D721Med (cell line): ENCODE measurements at regions not wholly inside any gene's neighbourhood (a gene's known extent, or its start where the extent isn't known, plus 50 kb on each side); places are given as distances from the start of the nearest gene placed in this dataset.
"Not testable (repeated sequence)": the region's sequence is repeated elsewhere in the genome, so short reads cannot be mapped to it uniquely, and the experiment has no call there.

Experiments used
- DNase-seq: peaks from one replicate; pipeline ENCODE4 v3.0.0; 2011; ENCODE audit warnings: low spot score; ENCODE audit not compliant: insufficient read length
- FAIRE-seq: peaks from 2 replicates; lab custom pipeline; 2011; peaks lifted over from hg19 to GRCh38; lab: Jason Lieb, UNC
- TF ChIP-seq, protein P1 (sequence below): IDR thresholded peaks from 2 replicates; pipeline ENCODE4 v1.5.1; 2012; ENCODE audit warnings: mild to moderate bottlenecking, control low read depth; ENCODE audit not compliant: insufficient read depth; ENCODE audit errors: missing control alignments

DNA sequence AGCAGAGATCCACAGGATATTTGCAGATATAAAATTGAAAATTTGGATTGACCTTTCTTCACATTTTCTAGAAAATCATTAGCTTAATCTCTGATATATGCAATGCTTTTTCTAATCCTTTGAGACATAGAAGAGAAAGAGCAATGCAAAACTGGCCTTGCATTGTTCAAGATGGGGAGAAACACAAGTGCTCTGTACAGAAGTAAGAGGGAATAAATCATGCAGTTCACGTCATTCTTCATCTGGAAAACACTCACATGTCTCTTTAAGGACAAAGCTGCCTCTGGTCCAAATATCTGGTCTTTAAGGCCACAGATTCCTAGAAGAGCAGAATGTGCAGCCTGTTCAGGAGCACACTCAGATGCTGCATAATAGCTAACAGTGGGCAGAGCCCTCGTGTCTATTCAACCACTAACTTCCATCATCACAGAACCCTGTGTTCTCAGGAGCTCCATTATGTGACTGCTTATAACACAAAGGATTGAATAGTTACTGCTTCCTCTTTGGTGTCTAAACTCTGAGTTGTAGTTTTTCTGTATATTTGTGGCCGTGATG, 277.5 kb downstream of the PLK2 start:
- TF ChIP-seq, protein P1, sequence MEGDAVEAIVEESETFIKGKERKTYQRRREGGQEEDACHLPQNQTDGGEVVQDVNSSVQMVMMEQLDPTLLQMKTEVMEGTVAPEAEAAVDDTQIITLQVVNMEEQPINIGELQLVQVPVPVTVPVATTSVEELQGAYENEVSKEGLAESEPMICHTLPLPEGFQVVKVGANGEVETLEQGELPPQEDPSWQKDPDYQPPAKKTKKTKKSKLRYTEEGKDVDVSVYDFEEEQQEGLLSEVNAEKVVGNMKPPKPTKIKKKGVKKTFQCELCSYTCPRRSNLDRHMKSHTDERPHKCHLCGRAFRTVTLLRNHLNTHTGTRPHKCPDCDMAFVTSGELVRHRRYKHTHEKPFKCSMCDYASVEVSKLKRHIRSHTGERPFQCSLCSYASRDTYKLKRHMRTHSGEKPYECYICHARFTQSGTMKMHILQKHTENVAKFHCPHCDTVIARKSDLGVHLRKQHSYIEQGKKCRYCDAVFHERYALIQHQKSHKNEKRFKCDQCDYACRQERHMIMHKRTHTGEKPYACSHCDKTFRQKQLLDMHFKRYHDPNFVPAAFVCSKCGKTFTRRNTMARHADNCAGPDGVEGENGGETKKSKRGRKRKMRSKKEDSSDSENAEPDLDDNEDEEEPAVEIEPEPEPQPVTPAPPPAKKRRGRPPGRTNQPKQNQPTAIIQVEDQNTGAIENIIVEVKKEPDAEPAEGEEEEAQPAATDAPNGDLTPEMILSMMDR = no peak
- FAIRE-seq = no peak
- DNase-seq = no peak

DNA sequence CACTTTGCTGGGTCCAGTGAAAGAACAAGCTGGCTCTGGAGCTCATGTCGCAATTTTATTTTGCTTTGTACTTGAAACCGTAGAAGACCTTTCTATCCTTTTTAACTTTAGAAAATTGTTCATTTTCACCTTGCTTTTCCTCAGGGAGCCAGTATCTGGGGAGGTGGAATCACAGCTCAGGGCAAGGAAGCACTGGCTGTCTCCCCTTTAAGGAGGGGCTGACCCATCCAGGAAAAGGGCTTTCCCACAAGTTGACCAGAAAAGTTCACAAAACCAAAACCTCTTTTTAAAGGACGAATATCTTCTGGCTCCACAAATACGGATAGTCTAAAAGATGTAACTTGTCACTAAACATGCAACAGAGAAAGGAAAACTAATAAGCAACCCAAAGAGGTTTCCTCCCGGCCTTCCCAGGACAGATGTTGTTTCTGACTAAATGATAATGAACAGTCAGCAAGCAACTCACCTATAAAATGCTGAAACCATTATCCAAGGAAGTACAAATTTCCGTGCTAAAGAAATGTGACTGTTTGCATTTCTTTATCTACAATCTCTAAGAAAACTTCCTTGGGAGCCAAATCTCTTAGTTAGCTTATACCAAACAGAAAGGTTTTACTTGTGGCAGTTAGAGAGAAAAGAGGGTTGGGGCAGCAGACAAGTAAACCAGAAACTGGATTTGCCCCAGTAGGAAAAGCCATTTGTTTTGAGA, 278.2 kb downstream of the PLK2 start:
- DNase-seq = no peak
- TF ChIP-seq, protein P1 = no peak
- no peak for FAIRE-seq

DNA sequence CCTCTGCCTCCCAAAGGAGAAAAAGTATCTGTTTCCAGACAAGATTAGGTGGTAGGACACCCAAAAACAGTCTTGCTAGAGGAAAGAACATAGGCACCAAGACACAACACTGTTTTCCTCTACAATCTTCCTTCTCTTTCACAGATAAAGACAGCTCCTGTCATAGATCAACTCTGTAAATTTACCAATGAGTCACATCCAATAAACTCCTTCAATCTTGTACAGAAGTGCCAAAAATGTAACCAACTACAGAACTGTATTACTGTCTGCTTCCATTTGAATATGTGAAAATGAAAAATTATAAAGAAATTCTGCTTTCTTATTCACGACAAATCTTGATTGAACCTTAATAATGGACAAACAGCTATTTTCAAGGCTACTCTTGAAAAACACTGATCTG, 286.9 kb downstream of the PLK2 start:
- DNase-seq (no peak), FAIRE-seq (no peak)
- TF ChIP-seq, protein P1 = no peak

DNA sequence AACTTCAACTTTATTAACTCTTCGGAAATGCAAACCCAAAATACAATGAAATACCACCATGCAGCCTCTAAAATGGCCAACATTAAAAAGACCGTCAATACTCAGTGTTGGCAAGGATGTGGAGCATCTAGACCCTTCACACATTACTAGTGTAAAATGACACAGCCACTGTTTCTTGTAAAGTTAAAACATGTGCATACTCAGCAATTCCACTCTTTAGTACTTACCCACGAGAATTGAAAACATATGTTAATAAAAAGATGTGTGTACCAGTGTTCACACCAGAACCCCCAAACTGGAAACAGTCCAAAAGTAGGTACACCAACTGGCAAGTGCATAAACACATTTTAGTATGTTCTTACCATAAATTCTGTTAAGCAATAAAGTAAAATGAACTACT, 294.7 kb downstream of the PLK2 start:
- TF ChIP-seq, protein P1 = no peak
- DNase-seq = no peak
- no peak for FAIRE-seq

DNA sequence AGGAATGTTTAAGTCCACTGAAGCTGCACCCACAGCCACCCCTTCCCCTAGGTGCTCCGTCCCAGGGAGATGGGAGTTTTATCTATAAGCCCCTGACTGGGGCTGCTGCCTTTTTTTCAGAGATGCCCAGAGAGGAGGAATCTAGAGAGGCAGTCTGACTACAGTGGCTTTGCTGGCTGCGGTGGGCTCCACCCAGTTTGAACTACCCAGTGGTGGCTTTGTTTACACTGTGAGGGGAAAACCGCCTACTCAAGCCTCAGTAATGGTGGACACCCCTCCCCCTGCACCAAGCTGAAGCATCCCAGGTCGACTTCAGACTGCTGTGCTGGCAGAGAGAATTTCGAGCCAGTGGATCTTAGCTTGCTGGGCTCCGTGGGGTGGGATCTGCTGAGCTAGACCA, 298.0 kb downstream of the PLK2 start:
- not testable (repeated sequence) for DNase-seq, FAIRE-seq

DNA sequence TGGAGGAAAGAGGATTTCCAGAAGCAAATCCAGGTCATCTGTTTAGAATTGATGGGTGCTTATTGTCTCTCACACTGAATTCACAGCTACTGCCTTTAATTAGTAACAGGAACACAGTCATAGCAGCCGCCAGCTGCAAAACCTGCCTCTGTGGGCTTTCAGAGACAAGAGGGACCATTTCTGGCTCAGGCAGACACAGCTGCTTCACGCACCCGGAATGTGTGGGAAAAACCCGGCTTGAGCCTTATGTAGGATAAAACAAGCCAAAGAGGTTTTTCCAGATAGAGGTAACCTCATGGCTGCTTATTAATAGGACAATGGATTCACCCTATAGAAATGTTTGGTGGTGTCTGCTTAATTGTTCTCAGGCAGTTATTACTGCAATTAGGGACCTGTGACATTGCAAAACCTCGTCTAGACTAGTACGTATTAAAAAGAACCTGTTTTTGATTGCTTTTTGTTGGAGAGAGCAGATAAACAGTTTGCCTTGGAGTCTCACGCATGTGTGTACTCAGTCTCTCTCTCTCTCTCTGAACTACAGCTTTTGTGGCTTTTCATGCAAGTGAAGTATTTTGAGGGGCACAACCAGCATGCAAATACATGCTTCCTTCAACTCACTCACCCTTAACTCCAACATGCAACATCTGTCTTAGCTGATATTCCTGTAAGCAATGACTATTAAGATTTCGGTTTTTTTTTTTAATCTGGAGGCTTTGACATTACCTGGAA, 302.7 kb downstream of the PLK2 start:
- TF ChIP-seq, protein P1 = no peak
- peak; percentile 18 for DNase-seq
- peak; percentile 93 for FAIRE-seq

DNA sequence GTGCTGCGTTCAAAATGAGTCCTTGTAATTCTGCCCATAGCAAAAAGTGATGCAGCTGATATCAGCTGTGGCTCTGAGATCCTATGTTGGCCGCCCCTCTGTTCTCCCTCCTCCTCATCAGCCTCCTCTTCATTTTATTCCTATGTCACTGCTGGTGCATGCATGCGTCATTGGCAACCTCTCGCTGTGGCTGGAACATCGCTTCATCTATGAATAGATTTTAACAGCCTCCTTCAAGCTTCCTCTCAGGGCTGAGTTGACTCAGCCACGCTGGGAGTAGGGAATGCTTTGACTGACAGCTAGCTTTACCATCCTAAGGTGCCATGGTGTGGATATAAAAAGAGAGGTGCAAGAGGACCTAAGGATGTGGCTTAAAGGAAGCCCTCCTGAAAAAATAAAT, 303.5 kb downstream of the PLK2 start:
- FAIRE-seq (no peak), DNase-seq (no peak)
- TF ChIP-seq, protein P1 = no peak
